Activated effector memory CD4-positive, alpha-beta T cell treated with anti-CD3 and anti-CD28 coated beads, Interleukin-2, amount 50 U/mL, for 16 hours (primary cell): ENCODE measurements at regions not wholly inside any gene's neighbourhood (a gene's known extent, or its start where the extent isn't known, plus 50 kb on each side); places are given as distances from the start of the nearest gene placed in this dataset.

Source experiments
- DNase-seq: peaks from one replicate; pipeline ENCODE4 v3.0.0-alpha.2; 2020

DNA sequence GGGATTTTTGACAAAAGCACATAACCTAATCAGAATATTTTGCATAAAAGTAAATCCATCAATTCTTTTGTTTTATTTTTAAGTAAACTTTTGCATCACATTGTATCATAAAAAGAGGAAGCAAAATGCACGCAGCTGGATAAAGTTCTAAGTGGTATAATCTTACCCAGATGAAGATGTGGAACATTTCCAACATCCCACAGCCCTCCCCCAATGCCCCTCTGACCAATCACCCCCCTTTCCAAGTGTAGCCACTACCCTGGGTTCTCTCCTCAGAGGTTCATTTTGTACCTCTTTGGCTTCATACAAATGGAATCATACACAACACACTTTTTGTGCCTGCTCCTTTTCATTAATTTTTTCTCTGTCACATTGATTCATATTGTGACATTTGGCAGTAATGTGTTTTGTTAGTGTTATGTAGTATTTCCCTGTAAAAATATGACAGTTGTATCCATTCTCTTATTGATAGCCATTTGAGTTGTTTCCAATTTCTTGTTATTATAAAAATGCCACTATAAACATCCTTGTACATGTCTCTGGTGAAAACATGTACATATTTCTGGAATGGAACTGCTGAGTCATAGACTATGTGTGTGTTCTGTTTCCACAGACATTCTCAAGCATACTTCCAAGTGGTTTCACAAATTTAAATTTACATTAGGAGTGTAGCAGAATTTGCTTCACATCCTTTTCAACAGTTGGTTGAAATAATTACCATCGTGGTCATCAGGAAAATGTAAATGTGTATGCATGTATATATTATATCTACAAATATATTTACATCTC, 92.9 kb upstream of the SYNDIG1 start:
- DNase-seq: no peak

GRCh38 chr20:24373372-24373771, 96.1 kb upstream of the SYNDIG1 start:
- no peak for DNase-seq

DNA sequence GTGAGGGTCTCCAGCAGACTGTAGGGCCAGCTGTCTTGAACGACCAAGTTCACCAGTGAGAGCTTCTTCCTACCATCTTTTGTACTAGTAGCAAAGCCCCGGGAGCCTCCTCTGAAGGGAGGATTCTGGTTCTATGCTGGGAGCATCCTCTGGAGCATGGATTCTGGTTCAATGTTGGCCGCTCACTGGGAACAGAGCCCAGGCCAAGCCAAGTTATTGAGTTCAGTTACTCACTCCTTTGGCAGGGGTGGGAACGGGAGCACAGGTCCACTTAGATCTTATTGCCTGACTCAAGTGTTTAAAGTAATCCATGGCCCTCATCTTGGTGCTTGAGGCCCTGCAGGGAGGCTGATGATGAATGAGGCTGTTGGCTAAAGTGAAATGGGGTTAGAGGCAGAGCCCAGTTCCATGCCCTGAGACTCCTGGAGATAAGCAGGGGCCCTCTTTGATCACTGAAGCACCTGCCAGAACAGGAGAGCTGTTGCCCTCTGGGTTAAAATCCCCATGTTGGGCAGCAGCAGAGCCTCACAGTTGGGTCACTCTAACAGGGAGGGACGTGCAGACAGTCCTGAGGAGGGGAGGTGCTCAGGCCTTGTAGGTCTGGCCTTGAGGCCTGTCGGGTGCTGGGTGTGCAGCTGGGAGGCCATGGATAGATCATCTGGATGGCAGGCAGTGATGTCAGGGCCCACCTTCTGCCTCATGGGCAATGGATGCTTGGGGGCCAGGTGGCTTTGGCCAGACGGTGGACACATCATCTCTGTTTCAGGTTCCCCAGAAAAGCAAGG, 98.3 kb upstream of the SYNDIG1 start:
- DNase-seq: no peak

GRCh38 chr20:24370249-24370648, 99.2 kb upstream of the SYNDIG1 start:
- no peak for DNase-seq

- no peak for DNase-seq
These were observed 101.2 kb upstream of the SYNDIG1 start for GRCh38 chr20:24368253-24368652.

DNA sequence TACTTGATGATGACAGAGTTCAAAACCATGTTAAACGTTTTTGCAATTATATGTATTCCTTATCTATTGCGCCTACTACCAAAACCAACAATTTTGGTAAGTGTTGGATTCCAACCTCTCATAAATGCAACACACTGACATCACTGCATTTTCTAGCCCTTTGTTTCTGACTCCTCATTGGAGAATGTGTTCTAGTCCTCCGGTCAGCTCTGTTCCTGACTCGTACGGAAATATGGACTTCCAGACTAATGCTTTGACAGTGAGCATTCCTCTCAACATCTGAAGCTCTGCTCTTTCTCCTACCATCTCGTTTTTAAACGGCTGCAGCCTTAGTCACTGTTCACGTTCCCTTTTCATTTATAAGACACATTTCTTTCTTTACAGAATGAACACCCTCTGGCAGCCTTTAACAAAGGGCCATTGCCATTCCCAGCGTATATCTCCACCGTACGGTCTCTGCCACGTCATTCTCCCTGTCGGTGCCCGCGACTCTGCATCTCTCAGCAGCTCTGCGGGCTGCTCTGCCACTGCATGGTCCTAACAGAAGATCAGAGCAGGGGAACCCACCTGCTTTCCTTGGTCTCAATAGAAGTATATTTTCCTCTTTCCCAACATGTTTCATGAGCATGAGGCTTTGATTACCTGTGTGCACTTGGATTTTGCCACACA, 103.0 kb upstream of the SYNDIG1 start:
- no peak for DNase-seq

DNA sequence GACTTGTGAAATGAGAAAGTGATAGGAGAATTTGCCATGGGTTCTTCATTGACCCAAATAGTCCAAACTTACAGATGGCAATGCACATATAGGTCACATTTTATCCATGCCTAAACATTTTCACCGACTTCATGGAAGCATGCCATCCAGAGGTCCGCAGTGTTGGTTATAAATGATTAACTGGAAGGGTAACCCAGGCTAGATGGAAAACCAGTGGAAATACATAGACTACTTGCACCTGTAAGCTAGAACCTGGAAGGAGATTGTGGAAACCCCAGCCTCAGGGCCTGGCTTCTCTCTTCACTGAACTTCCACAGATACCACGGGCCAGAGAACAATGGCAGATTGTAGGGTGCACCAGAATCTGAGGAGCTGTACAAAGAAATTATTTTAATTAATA, 103.8 kb upstream of the SYNDIG1 start:
- no peak for DNase-seq

- no peak for DNase-seq
These were observed 104.9 kb upstream of the SYNDIG1 start for GRCh38 chr20:24364482-24364881.

- no peak for DNase-seq
These were observed 106.4 kb upstream of the SYNDIG1 start for GRCh38 chr20:24363031-24363430.

DNA sequence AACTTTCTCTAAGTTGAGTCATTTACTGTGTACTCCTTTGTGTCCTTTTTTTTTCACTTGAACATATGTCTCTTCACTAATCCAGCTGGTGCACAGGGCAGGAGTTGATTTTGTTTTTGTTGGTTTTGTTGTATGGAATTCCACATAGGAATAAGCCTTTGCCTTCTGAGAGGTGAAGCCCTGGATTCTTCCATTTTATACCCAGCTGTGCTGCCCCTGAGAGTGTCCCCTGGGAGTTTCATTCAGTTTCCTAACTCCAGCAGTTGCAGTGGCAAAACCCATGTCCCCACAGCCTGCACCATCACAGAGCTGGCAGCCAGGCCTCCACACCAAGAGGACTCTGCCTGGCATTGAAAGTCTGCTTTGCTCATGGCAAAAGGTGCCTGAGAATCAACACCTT, 107.3 kb upstream of the SYNDIG1 start:
- no peak for DNase-seq

- DNase-seq: no peak
These were observed 107.9 kb upstream of the SYNDIG1 start for GRCh38 chr20:24361541-24361940.

DNA sequence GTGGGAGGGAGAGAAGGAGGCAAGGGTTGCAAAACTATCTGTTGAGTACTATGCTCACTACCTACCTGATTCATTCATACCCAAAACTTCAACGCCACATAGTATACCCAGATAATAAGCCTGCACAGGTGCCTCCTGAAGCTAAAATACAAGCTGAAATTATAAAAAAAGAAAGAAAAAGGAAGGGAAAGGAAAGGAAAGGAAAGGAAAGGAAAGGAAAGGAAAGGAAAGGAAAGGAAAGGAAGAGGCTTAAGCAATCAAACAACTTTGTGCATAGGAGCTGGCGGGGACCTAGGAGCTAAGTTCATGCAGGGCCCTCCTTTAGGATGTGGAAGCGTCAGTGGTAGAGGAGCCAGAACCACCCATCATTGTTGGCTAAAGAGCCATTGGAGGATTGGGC, 108.9 kb upstream of the SYNDIG1 start:
- DNase-seq: no peak

- DNase-seq: no peak
These were observed 110.0 kb upstream of the SYNDIG1 start for GRCh38 chr20:24359321-24360027.

DNA sequence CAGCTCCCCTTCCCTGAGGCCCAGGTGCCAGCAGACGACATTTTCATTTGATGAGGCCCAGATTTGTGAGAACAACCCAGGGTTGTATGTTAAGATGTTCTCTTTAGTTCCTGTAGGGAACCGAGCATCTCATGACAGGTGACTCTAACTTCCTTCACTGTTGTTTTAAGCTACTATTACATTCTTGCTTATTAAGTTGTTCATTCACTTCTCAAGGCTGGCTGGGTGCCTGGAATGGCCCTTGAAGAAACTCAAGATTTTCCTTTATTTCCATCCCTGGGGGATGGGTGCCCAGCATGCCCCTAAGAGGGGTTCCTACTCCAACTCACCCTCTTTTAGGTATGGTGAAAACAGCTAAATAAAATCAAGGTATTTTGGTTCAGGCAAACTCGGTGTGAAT, 111.5 kb upstream of the SYNDIG1 start:
- DNase-seq: no peak

GRCh38 chr20:24357177-24357576, 112.3 kb upstream of the SYNDIG1 start:
- DNase-seq: no peak

DNA sequence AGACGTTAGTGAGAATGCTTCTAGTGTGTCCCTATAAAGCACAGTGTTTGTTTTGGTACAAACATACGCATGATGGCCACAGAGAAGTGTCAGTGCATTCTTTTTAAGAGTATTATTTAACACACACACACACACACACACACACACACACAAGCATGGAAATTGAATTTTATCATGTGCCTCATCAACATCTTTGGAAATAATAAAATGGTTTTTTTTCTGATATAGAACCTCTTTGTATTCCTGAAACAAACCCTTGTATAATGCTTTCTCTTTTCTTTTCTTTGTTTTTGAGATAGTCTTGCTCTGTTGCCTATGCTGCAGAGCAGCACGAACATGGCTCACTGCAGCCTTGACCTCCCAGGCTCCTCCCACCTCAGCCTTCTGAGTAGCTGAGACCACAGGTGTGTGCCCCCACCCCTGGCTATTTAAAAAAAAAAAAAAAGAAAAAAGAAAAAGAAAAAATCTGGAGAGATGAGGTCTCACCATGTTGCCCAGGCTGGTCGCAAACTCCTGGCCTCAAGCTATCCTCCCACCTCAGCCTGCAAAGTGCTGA, 116.2 kb upstream of the SYNDIG1 start:
- DNase-seq: no peak

DNA sequence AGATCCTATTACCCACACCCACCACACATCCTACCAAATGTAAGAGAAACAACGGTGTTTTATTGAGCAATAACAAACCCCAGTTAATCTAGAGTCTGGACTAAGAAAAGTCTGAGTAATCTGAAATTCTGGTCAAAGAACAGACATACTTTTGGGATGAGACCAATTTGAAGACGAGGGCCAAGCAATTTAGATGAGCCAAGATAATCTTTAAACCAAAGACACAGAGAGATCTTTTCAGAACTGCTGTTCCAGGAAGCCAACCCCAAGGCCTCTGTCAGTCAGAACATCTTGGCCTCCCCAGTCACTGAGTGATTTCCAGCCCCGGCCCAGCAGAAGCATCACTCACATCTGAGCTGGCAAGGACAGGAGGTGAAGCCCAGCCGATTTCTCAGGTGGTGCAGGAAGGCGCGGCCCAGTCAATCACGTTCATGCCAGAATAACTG, 118.5 kb upstream of the SYNDIG1 start:
- DNase-seq: no peak

GRCh38 chr20:24341781-24342180, 127.6 kb upstream of the SYNDIG1 start:
- DNase-seq: no peak

- DNase-seq: no peak
These were observed 128.5 kb upstream of the SYNDIG1 start for GRCh38 chr20:24340933-24341332.

GRCh38 chr20:24339210-24339641, 130.2 kb upstream of the SYNDIG1 start:
- DNase-seq: no peak

DNA sequence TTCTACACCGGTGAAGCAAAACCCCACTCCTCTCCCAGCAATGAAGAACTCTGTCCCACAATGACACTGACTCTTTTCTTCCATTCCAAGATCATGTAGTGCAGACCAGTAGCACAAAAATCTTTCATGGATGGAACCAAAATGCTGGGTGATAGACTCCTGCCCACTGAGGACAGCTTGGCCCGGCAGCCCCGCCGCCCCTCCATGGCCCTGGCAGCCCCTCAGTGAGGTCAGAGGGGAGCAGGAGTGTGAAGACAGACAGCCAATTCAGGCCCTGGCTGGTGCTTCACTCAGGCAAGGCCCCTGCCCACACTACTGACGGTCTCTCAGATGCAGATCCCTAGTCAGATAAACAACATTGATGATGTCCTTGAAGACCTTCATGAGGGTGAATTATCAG, 131.9 kb upstream of the SYNDIG1 start:
- no peak for DNase-seq

DNA sequence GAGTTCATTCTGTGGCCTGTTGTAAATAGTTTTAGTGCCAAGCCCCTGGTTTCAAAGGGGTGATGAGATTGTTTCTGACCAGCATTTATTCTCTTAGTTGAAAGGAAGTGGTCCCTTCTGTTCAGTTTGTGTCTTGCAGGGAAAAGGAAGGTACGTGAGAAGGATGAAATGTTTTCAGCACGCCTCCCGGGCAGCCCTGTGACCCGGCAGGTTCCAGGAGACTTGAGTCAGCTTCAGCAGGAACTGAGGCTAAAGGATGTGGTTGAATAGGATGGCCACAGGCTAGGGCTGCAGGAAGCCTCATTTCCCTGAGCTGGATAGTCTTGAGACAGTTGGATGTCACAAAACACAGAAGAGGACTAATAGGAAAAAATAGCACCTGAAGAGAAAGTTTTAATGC, 132.4 kb upstream of the SYNDIG1 start:
- no peak for DNase-seq

DNA sequence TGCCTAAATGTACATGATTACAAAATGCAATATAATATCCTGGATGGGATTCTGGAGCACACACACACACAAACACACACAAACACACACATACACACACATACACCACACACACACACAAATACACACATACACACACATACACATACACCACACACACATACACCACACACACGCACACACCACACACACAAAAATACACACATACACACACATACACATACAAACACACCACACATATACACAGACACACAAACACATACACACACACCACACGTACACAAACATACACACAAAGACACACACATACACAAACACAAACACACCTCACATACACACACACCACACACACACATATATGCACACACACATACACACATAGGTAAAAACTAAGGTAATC, 134.6 kb upstream of the SYNDIG1 start:
- DNase-seq: no peak
